Tibial nerve (tissue), 4 donors: ENCODE measurements at regions not wholly inside any gene's neighbourhood (a gene's known extent, or its start where the extent isn't known, plus 50 kb on each side); places are given as distances from the start of the nearest gene placed in this dataset.

Source experiments
- DNase-seq, 2 donors: peaks; one replicate each; pipeline ENCODE4 v3.0.0-alpha.2; 2019; ENCODE audit warnings: low spot score in 2 of 2
- H3K27ac ChIP-seq, 4 donors: fragments of 200-600 bp; sonication (generic) in 3 of 4; one replicate each; pipeline ENCODE4 v1.5.1; 2017 to 2019; ENCODE audit warnings: mild to moderate bottlenecking in 1 of 4
- H3K27me3 ChIP-seq, 2 donors: fragments of 200-600 bp; sonication (generic) in 1 of 2; one replicate each; pipeline versions ENCODE4 v1.5.1 to v1.6.0; 2017 to 2019
- H3K36me3 ChIP-seq, 3 donors: fragments of 200-600 bp; sonication (generic); one replicate each; pipeline ENCODE4 v1.5.1; 2018 to 2019
- H3K4me1 ChIP-seq, 4 donors: fragments of 200-600 bp; sonication (generic) in 3 of 4; one replicate each; pipeline ENCODE4 v1.5.1; 2017 to 2019
- H3K4me3 ChIP-seq, 4 donors: fragments of 200-600 bp; sonication (generic) in 3 of 4; one replicate each; pipeline ENCODE4 v1.5.1; 2017 to 2019; ENCODE audit warnings: mild to moderate bottlenecking in 1 of 4, moderate library complexity in 1 of 4
- H3K9me3 ChIP-seq, 4 donors: fragments of 200-600 bp; sonication (generic) in 3 of 4; one replicate each; pipeline ENCODE4 v1.5.1; 2017 to 2019
- EP300 ChIP-seq, 2 donors: sonication (generic); formaldehyde crosslinking; IDR thresholded peaks; one replicate each; pipeline ENCODE4 v1.6.1; 2017; ENCODE audit warnings: antibody characterized with exemption in 2 of 2, mild to moderate bottlenecking in 1 of 2
- POLR2A ChIP-seq, 2 donors: fragments of 450-650 bp; IDR thresholded peaks; one replicate each; pipeline ENCODE4 v1.6.1; 2017; ENCODE audit warnings: antibody characterized with exemption in 2 of 2, mild to moderate bottlenecking in 2 of 2, moderate library complexity in 2 of 2
- WGBS, 2 donors: methylation state at CpG; one replicate each; pipeline ENCODE4 v1.1.5; 2018; 5-methylcytosine and 5-hydroxymethylcytosine counted together
- TF ChIP-seq, protein P1 (sequence below), 5 experiments: fragments of 200-600 bp in 3 of 5; fragments of 450-650 bp in 2 of 5; sonication (generic) in 3 of 5; IDR thresholded peaks; one replicate each; pipeline ENCODE4 v1.5.1; 2016 to 2019; ENCODE audit warnings: antibody characterized with exemption in 5 of 5, mild to moderate bottlenecking in 3 of 5, moderate library complexity in 2 of 5

DNA sequence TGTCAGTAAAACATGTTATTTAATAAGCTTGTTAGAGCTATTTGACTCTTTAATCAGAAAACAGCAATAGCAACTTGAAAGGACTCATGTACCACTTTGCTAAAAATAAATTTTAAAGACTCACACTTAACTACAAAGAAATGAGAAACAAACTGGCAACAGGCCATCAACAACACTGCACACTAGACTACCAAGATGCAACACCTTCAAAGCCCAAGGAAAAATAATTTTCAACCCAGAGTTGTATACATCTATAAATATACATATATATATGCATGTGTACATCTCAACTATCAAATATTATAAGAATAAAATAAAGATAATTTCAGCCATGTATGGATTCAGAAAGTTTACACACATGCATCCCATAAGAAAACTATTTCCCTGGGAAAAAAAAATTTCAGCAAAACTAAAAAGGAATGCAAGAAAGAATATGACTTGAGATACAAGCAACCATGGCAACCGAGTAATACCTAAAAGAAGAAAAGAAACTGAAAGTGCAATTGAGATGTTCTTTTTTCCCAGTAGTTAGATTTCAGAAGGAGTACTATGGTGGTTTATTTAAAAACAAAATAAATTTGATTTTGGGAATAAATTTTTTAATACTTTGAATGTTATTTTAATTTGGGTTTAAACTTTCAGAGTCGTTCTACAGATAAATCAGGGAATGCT lies 303.8 kb downstream of the UBE3D start:
- H3K36me3 ChIP-seq: no peaks in the 10 kb centered on the region
- H3K27ac ChIP-seq: no peak overlapping the region
- DNase-seq: no peak
- H3K4me3 ChIP-seq: no peak overlapping the region
- no peak for TF ChIP-seq EP300 (IDR thresholded peaks at IDR 0.05)
- TF ChIP-seq, protein P1, sequence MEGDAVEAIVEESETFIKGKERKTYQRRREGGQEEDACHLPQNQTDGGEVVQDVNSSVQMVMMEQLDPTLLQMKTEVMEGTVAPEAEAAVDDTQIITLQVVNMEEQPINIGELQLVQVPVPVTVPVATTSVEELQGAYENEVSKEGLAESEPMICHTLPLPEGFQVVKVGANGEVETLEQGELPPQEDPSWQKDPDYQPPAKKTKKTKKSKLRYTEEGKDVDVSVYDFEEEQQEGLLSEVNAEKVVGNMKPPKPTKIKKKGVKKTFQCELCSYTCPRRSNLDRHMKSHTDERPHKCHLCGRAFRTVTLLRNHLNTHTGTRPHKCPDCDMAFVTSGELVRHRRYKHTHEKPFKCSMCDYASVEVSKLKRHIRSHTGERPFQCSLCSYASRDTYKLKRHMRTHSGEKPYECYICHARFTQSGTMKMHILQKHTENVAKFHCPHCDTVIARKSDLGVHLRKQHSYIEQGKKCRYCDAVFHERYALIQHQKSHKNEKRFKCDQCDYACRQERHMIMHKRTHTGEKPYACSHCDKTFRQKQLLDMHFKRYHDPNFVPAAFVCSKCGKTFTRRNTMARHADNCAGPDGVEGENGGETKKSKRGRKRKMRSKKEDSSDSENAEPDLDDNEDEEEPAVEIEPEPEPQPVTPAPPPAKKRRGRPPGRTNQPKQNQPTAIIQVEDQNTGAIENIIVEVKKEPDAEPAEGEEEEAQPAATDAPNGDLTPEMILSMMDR (IDR thresholded peaks at IDR 0.05): no peak
- no peak for TF ChIP-seq POLR2A (IDR thresholded peaks at IDR 0.05)
- H3K9me3 ChIP-seq: no peaks in the 10 kb centered on the region
- no peaks in the 10 kb centered on the region for H3K27me3 ChIP-seq
- no peaks in the 10 kb centered on the region for H3K4me1 ChIP-seq
- WGBS, 2 donors: 61 to 66% methylated on average over 2 of the region's 2 CpGs

DNA sequence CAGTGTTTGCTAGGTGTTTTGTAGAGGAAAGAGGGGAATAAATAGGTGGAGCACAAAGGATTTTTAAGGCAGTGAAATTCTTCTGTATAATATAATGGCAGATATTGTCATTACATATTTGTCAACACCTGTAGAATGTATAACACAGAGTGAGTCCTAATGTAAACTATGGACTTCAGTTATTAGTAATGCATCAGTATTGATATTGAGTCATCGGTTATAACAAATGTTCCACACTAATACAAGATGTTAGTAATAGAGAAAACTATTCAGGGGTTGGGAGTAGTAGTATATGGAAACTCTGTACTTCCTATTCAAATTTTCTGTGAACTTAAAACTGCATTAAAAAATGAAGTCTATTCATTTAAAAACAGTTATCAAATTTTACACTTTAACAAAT lies 299.2 kb downstream of the UBE3D start:
- no peak for DNase-seq
- H3K9me3 ChIP-seq: no peaks in the 10 kb centered on the region
- H3K4me1 ChIP-seq: no peaks in the 10 kb centered on the region
- no peak overlapping the region for H3K4me3 ChIP-seq
- H3K27ac ChIP-seq: no peak overlapping the region
- 100% methylated on average over 1 of the region's 1 CpG for WGBS, 2 donors
- TF ChIP-seq, protein P1 (IDR thresholded peaks at IDR 0.05): no peak
- no peak for TF ChIP-seq POLR2A (IDR thresholded peaks at IDR 0.05)
- no peak for TF ChIP-seq EP300 (IDR thresholded peaks at IDR 0.05)
- H3K36me3 ChIP-seq: no peaks in the 10 kb centered on the region
- H3K27me3 ChIP-seq: no peaks in the 10 kb centered on the region

DNA sequence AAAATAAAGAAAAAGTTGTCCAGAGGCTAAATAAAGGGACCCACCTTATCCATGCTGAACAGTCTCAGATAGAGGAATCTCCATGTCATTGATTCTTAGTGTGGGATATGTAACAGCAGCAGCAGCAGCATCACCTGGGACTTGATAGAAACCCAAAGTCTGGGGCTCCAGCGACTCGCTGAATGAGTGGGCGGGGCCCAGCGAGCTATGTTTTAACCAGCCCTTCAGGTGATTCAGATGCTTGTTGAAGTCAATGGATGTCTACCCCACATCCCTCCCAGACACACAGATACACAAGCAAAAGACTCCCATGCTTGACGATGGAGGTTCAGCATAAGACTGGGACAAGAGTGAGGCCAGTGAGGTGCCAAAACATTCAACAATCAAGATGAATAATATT lies 298.6 kb downstream of the UBE3D start:
- TF ChIP-seq, protein P1 (IDR thresholded peaks at IDR 0.05): no peak
- no peak for TF ChIP-seq EP300 (IDR thresholded peaks at IDR 0.05)
- TF ChIP-seq POLR2A (IDR thresholded peaks at IDR 0.05): no peak
- no peaks in the 10 kb centered on the region for H3K9me3 ChIP-seq
- H3K27ac ChIP-seq: no peak overlapping the region
- H3K27me3 ChIP-seq: no peaks in the 10 kb centered on the region
- H3K4me3 ChIP-seq: no peak overlapping the region
- 88 to 90% methylated on average over 5 of the region's 5 CpGs for WGBS, 2 donors
- no peaks in the 10 kb centered on the region for H3K4me1 ChIP-seq
- no peaks in the 10 kb centered on the region for H3K36me3 ChIP-seq
- no peak for DNase-seq

DNA sequence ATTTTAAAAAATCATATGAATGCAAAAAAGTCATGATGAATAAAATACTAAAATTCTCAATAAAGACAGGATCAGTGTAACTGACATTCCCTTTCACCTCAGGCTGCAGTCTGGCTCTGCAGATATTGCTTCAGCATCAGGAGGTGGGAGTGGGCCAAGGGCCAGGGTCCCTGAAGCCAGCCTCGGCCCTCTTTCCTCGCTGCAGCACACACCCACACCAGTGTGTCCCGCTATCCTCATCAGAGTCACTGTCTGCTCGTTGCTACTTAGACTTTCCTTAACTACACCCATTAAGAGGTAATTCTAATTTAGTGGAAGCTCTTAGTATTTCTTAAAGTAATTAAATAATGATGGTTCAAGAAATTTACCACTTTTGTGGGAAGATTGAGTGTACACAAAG lies 298.2 kb downstream of the UBE3D start:
- Histone ChIP-seq H3K9me3 (no peaks in the 10 kb centered on the region), H3K27ac (no peak overlapping the region), H3K4me3 (no peak overlapping the region), H3K27me3 (no peaks in the 10 kb centered on the region), H3K4me1 (no peaks in the 10 kb centered on the region), H3K36me3 (no peaks in the 10 kb centered on the region)
- DNase-seq: no peak
- TF ChIP-seq, protein P1 (IDR thresholded peaks at IDR 0.05): no peak
- no peak for TF ChIP-seq EP300 (IDR thresholded peaks at IDR 0.05)
- no peak for TF ChIP-seq POLR2A (IDR thresholded peaks at IDR 0.05)
- WGBS, 2 donors: 78 to 80% methylated on average over 4 of the region's 4 CpGs

DNA sequence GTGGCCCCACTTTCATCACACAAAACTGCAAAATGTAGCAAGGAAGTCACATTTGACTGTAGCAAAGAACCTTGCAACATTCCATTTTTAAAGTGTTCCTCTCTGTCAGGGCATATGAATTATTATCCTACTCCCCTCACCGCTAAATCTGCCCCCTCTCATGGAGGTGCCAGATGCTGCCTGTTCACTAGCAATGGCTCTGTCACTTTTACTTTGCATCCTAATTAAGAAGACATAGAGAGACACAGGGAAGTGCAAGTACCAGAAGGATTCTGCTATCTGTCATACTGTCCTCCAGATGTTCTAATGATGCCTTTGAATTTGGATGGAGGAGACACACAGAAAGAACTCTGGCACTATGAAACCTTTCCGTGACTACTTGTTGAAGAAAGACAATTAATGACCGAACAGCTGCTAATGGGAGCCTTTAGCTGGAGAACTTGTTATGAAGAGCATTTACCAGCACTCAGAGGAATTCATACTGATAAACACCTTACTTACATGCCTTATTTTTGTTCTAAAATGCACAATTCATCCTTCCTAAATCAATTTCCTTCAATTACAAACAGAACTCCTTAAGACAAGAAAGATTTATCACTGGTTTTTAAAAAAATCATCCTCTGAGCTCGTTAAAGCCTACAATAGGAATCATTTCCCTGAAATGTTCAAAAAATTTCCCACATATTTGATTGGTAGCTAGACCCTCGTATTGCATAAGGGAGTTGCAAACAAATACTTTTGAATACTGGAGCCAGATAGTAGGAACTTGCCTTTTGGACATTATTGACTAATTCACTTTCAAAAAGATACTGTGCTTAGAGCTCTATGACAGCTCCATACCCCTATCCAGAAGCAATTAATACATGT lies 292.6 kb downstream of the UBE3D start:
- H3K27me3 ChIP-seq: no peaks in the 10 kb centered on the region
- no peak overlapping the region for H3K27ac ChIP-seq
- 76 to 81% methylated on average over 5 of the region's 5 CpGs for WGBS, 2 donors
- H3K4me1 ChIP-seq: peaks cover 0 to 8% (median 0%) of the 10 kb centered on the region in 4 donors
- no peaks in the 10 kb centered on the region for H3K9me3 ChIP-seq
- H3K36me3 ChIP-seq: no peaks in the 10 kb centered on the region
- DNase-seq: no peak
- TF ChIP-seq EP300 (IDR thresholded peaks at IDR 0.05) (no peak), POLR2A (IDR thresholded peaks at IDR 0.05) (no peak)
- TF ChIP-seq, protein P1 (IDR thresholded peaks at IDR 0.05): no peak
- no peak overlapping the region for H3K4me3 ChIP-seq
